ENCODE measurements at regions not wholly inside any gene's neighbourhood (a gene's known extent, or its start where the extent isn't known, plus 50 kb on each side); places are given as distances from the start of the nearest gene placed in this dataset.

DNA sequence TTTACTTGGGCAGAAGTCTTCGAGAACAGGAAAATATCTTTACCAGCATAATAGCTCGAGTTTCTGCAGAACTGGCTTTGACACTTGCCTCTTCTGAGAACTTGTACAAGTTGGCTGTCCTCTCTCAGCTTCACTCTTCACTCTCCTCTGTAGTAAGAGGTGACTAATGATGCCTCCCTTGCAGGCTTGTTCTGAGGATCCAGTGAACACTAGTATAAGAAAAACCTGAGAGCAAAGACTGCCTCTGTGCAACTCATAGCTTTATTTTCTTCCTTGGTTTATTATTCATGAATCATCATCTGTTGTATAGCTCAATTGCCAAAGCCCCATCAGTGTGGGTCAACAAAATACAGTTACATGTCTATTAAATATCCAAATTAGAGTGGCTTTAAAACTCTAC is 266.7 kb upstream of the CLNK start:
- TF ChIP-seq, protein P1, sequence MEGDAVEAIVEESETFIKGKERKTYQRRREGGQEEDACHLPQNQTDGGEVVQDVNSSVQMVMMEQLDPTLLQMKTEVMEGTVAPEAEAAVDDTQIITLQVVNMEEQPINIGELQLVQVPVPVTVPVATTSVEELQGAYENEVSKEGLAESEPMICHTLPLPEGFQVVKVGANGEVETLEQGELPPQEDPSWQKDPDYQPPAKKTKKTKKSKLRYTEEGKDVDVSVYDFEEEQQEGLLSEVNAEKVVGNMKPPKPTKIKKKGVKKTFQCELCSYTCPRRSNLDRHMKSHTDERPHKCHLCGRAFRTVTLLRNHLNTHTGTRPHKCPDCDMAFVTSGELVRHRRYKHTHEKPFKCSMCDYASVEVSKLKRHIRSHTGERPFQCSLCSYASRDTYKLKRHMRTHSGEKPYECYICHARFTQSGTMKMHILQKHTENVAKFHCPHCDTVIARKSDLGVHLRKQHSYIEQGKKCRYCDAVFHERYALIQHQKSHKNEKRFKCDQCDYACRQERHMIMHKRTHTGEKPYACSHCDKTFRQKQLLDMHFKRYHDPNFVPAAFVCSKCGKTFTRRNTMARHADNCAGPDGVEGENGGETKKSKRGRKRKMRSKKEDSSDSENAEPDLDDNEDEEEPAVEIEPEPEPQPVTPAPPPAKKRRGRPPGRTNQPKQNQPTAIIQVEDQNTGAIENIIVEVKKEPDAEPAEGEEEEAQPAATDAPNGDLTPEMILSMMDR (IDR thresholded peaks at IDR 0.05; ENCODE audit: borderline replicate concordance): no peak
- Histone ChIP-seq H3K4me1 (no peaks in the 10 kb centered on the region), H3K27ac (replicated peaks) (no peak overlapping the region), H3K9me3 (replicated peaks) (no peaks in the 10 kb centered on the region), H3K27me3 (ENCODE audit: low read depth) (peaks cover 16% of the 10 kb centered on the region), H3K36me3 (no peaks in the 10 kb centered on the region), H3K4me3 (no peak overlapping the region)
- no peak for DNase-seq
- intact Hi-C loops (cut with micrococcal nuclease): no loop called here

DNA sequence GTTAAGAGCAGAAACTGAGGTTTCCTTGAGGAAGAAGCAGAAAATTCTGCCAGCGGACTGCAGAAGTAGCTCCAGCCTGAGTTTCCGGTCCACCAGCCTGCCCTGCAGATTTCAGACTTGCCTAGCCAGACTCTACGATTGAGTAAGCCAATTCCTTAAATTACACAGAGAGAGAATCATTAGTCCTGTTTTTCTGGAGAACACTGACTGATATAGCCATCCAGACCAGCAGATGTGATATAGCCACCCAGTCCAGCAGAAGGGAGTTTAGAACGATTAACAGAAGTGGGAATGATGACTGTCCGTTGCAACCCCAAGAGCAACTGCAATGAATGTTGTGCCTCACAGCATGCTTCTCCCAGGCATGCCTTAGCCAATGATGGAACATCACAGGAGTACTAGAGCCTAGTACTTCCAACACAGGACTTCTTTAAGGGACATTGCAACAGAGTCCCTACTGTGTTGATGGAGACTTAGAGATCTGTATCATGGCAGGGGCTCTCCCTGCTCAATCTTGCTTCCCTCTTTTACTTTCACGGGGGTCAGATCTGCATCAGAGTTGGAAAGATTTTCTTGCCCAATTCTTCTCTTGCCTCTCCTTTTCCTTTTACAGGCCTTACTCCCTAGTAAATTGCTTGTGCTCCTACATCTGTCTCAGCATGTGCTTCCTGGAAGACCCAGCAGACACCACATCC is 264.6 kb upstream of the CLNK start:
- Histone ChIP-seq H3K4me3 (no peak overlapping the region), H3K27ac (replicated peaks) (no peak overlapping the region), H3K36me3 (no peaks in the 10 kb centered on the region), H3K27me3 (ENCODE audit: low read depth) (peaks cover 11% of the 10 kb centered on the region), H3K9me3 (replicated peaks) (no peaks in the 10 kb centered on the region), H3K4me1 (no peaks in the 10 kb centered on the region)
- TF ChIP-seq, protein P1 (IDR thresholded peaks at IDR 0.05; ENCODE audit: borderline replicate concordance): no peak
- intact Hi-C loops (cut with micrococcal nuclease): no loop called here
- DNase-seq: no peak

DNA sequence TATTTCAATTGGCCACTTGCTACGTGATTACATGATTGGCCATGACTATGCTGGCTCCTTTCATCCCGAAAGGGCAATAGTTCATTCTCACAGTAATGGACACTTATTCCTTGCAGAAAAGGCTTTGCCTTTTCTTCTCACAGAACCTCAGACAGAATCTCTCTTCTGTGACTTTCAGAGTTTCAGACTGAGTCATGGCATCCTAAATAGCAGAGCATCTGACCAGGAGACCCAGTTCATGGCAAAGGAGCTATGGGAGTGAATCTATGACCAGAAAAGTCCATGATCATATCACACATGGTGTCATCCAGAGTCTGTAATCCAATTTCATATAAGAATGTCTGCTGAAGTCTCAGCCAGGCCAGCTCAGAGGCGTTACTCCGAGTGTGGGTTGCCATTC is 263.3 kb upstream of the CLNK start:
- H3K4me3 ChIP-seq: no peak overlapping the region
- TF ChIP-seq, protein P1 (IDR thresholded peaks at IDR 0.05; ENCODE audit: borderline replicate concordance): no peak
- H3K27ac ChIP-seq (replicated peaks): no peak overlapping the region
- H3K9me3 ChIP-seq (replicated peaks): no peaks in the 10 kb centered on the region
- intact Hi-C loops (cut with micrococcal nuclease): no loop called here
- H3K27me3 ChIP-seq (ENCODE audit: low read depth): peaks cover 16% of the 10 kb centered on the region
- no peak for DNase-seq
- H3K4me1 ChIP-seq: no peaks in the 10 kb centered on the region
- no peaks in the 10 kb centered on the region for H3K36me3 ChIP-seq

GRCh38 chr4:10944321-10944720 is 259.8 kb upstream of the CLNK start:
- intact Hi-C loops (cut with micrococcal nuclease): no loop called here
- TF ChIP-seq, protein P1 (IDR thresholded peaks at IDR 0.05; ENCODE audit: borderline replicate concordance): no peak
- H3K27ac ChIP-seq (replicated peaks): no peak overlapping the region

GRCh38 chr4:10942156-10942555 is 257.6 kb upstream of the CLNK start:
- TF ChIP-seq, protein P1 (IDR thresholded peaks at IDR 0.05; ENCODE audit: borderline replicate concordance): no peak
- Histone ChIP-seq H3K27ac (replicated peaks) (no peak overlapping the region), H3K27me3 (ENCODE audit: low read depth) (peaks cover 16% of the 10 kb centered on the region), H3K9me3 (replicated peaks) (peaks cover 8% of the 10 kb centered on the region), H3K4me3 (no peak overlapping the region), H3K4me1 (no peaks in the 10 kb centered on the region), H3K36me3 (no peaks in the 10 kb centered on the region)
- DNase-seq: no peak
- intact Hi-C loops (cut with micrococcal nuclease): no loop called here

More at GRCh38 chr4:10944321-10944720, 259.8 kb upstream of the CLNK start:
- Histone ChIP-seq H3K36me3 (no peaks in the 10 kb centered on the region), H3K4me3 (no peak overlapping the region), H3K4me1 (no peaks in the 10 kb centered on the region), H3K27me3 (ENCODE audit: low read depth) (peaks cover 16% of the 10 kb centered on the region), H3K9me3 (replicated peaks) (peaks cover 8% of the 10 kb centered on the region)
- no peak for DNase-seq
